ENCODE measurements at regions not wholly inside any gene's neighbourhood (a gene's known extent, or its start where the extent isn't known, plus 50 kb on each side); places are given as distances from the start of the nearest gene placed in this dataset.

- no peak for FAIRE-seq
Observed at GRCh38 chr2:2874805-2875204, 502.8 kb downstream of the EIPR1 start.

GRCh38 chr2:2874341-2874740, 503.3 kb downstream of the EIPR1 start:
- FAIRE-seq (no peak), DNase-seq (ENCODE audit: low spot score) (no peak)

More at GRCh38 chr2:2874805-2875204, 502.8 kb downstream of the EIPR1 start:
- DNase-seq (ENCODE audit: low spot score) = no peak

- no peak for DNase-seq (ENCODE audit: low spot score)
- no peak for FAIRE-seq
Observed at GRCh38 chr2:2873450-2873811, 504.2 kb downstream of the EIPR1 start.

- no peak for FAIRE-seq
Observed at GRCh38 chr2:2872713-2873449, 504.7 kb downstream of the EIPR1 start.

GRCh38 chr2:2872309-2872617, 505.4 kb downstream of the EIPR1 start:
- no peak for FAIRE-seq
- no peak for DNase-seq (ENCODE audit: low spot score)

More at GRCh38 chr2:2872713-2873449, 504.7 kb downstream of the EIPR1 start:
- no peak for DNase-seq (ENCODE audit: low spot score)

- no peak for DNase-seq (ENCODE audit: low spot score)
- FAIRE-seq = no peak
Observed at GRCh38 chr2:2871480-2872308, 505.9 kb downstream of the EIPR1 start.

GRCh38 chr2:2870106-2870505, 507.5 kb downstream of the EIPR1 start:
- no peak for FAIRE-seq

GRCh38 chr2:2869553-2869952, 508.1 kb downstream of the EIPR1 start:
- FAIRE-seq = no peak
- DNase-seq (ENCODE audit: low spot score) = no peak

More at GRCh38 chr2:2870106-2870505, 507.5 kb downstream of the EIPR1 start:
- DNase-seq (ENCODE audit: low spot score) = no peak

GRCh38 chr2:2868085-2868484, 509.5 kb downstream of the EIPR1 start:
- FAIRE-seq (no peak), DNase-seq (ENCODE audit: low spot score) (no peak)

GRCh38 chr2:2867397-2867979, 510.1 kb downstream of the EIPR1 start:
- DNase-seq (ENCODE audit: low spot score) (no peak), FAIRE-seq (no peak)

- no peak for DNase-seq (ENCODE audit: low spot score)
- no peak for FAIRE-seq
Observed at GRCh38 chr2:2866459-2866858, 511.2 kb downstream of the EIPR1 start.

GRCh38 chr2:2862386-2862785, 515.2 kb downstream of the EIPR1 start:
- DNase-seq (ENCODE audit: low spot score) = no peak
- no peak for FAIRE-seq

GRCh38 chr2:2861666-2862240, 515.9 kb downstream of the EIPR1 start:
- no peak for DNase-seq (ENCODE audit: low spot score)
- no peak for FAIRE-seq

- FAIRE-seq (peak; percentile 50), DNase-seq (ENCODE audit: low spot score) (no peak)
Observed at GRCh38 chr2:2860589-2861300, 516.9 kb downstream of the EIPR1 start.

- no peak for FAIRE-seq
- DNase-seq (ENCODE audit: low spot score) = no peak
Observed at GRCh38 chr2:2859732-2860131, 517.9 kb downstream of the EIPR1 start.

- FAIRE-seq (no peak), DNase-seq (ENCODE audit: low spot score) (no peak)
Observed at GRCh38 chr2:2859164-2859563, 518.5 kb downstream of the EIPR1 start.

GRCh38 chr2:2856723-2857415, 520.7 kb downstream of the EIPR1 start:
- DNase-seq (ENCODE audit: low spot score) (no peak), FAIRE-seq (no peak)

- FAIRE-seq (no peak), DNase-seq (ENCODE audit: low spot score) (no peak)
Observed at GRCh38 chr2:2855297-2855696, 522.3 kb downstream of the EIPR1 start.

GRCh38 chr2:2853346-2853745, 522.3 kb upstream of the MYT1L start:
- FAIRE-seq (no peak), DNase-seq (ENCODE audit: low spot score) (no peak)

- DNase-seq (ENCODE audit: low spot score) (no peak), FAIRE-seq (no peak)
Observed at GRCh38 chr2:2851806-2852777, 521.0 kb upstream of the MYT1L start.
